ENCODE measurements at regions not wholly inside any gene's neighbourhood (a gene's known extent, or its start where the extent isn't known, plus 50 kb on each side); places are given as distances from the start of the nearest gene placed in this dataset.
"Not testable (repeated sequence)": the region's sequence is repeated elsewhere in the genome, so short reads cannot be mapped to it uniquely, and the experiment has no call there.

DNA sequence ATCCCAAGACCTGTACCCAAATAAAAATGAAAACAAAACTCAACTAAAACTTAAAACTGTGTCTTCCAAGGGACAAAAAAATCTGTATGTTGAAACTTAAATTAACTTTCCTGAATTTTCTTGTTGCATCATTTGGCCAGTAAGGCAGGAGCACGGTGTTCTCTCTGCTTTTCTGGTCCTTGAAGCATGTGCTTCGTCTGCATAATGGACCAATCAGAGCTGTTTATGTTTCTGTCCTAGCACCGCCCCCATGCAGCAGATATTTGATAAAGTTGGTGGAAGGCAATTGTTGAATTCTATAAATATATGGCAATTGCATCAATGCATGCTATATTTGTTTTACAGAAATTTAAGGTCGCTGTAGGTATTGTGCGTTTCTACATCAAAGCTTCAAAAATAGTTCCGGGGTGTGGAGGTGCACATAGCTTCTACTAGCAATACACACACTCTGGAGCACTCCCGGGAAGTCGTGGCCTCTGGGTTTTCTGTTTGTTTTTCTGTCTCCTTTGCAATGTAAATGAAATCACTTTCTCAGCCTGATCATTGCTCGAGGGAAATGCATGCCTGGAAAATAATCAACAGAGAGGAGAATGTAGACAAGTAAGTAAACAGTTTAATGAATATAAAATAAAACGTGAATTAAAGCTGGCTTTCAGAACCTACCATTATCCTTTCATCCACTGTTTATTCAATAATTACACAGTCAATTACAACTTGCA is 206.3 kb downstream of the BCAS1 start:
- not testable (repeated sequence) for TF ChIP-seq CTCF (IDR thresholded peaks at IDR 0.05; ENCODE audit: low read depth, low read length, poor library complexity, severe bottlenecking); EZH2phosphoT487 (IDR thresholded peaks at IDR 0.05; ENCODE audit: borderline replicate concordance, low read length)

All from DOHH2 (cell line).